PFSK-1 (cell line): ENCODE measurements at regions not wholly inside any gene's neighbourhood (a gene's known extent, or its start where the extent isn't known, plus 50 kb on each side); places are given as distances from the start of the nearest gene placed in this dataset.

Source experiments
- FOXP2 ChIP-seq: optimal IDR thresholded peaks from 2 replicates; pipeline ENCODE3; 2011; ENCODE audit warnings: borderline replicate concordance, control low read depth, inconsistent platforms; ENCODE audit not compliant: insufficient read depth; ENCODE audit errors: extremely low read length, extremely low read depth
- POLR2AphosphoS5 ChIP-seq: IDR thresholded peaks from 2 replicates; pipeline ENCODE4 v1.6.1; 2012; ENCODE audit warnings: low read depth, mild to moderate bottlenecking, control low read depth, low read length, moderate library complexity
- SIN3A ChIP-seq: IDR thresholded peaks from 2 replicates; pipeline ENCODE4 v1.6.1; 2012; ENCODE audit warnings: mild to moderate bottlenecking, low read length, moderate library complexity, borderline replicate concordance; ENCODE audit not compliant: insufficient read depth
- TAF1 ChIP-seq: IDR thresholded peaks from 2 replicates; pipeline ENCODE4 v1.6.1; 2012; ENCODE audit warnings: low read length, control low read depth, borderline replicate concordance; ENCODE audit not compliant: insufficient read depth
- TF ChIP-seq, protein P1 (sequence below), 2 experiments: IDR thresholded peaks; 2 replicates each; pipeline versions ENCODE4 v1.6.1 to v1.8.0; 2011 to 2012; ENCODE audit warnings: low read depth in 2 of 2, low read length in 2 of 2, control low read depth in 1 of 2, inconsistent platforms in 1 of 2, mild to moderate bottlenecking in 1 of 2, moderate library complexity in 1 of 2; ENCODE audit not compliant: insufficient read depth in 1 of 2

GRCh38 chr3:72487946-72488737 is 360.1 kb downstream of the SHQ1 start:
- no peak for TF ChIP-seq POLR2AphosphoS5
- TF ChIP-seq TAF1 = no peak
- TF ChIP-seq, protein P1, sequence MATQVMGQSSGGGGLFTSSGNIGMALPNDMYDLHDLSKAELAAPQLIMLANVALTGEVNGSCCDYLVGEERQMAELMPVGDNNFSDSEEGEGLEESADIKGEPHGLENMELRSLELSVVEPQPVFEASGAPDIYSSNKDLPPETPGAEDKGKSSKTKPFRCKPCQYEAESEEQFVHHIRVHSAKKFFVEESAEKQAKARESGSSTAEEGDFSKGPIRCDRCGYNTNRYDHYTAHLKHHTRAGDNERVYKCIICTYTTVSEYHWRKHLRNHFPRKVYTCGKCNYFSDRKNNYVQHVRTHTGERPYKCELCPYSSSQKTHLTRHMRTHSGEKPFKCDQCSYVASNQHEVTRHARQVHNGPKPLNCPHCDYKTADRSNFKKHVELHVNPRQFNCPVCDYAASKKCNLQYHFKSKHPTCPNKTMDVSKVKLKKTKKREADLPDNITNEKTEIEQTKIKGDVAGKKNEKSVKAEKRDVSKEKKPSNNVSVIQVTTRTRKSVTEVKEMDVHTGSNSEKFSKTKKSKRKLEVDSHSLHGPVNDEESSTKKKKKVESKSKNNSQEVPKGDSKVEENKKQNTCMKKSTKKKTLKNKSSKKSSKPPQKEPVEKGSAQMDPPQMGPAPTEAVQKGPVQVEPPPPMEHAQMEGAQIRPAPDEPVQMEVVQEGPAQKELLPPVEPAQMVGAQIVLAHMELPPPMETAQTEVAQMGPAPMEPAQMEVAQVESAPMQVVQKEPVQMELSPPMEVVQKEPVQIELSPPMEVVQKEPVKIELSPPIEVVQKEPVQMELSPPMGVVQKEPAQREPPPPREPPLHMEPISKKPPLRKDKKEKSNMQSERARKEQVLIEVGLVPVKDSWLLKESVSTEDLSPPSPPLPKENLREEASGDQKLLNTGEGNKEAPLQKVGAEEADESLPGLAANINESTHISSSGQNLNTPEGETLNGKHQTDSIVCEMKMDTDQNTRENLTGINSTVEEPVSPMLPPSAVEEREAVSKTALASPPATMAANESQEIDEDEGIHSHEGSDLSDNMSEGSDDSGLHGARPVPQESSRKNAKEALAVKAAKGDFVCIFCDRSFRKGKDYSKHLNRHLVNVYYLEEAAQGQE (IDR thresholded peaks at IDR 0.05; ENCODE audit: insufficient read depth in 1 of 2, low read depth in 2 of 2, low read length in 2 of 2) = no peak
- no peak for TF ChIP-seq SIN3A
- no peak for TF ChIP-seq FOXP2
